ENCODE measurements at regions not wholly inside any gene's neighbourhood (a gene's known extent, or its start where the extent isn't known, plus 50 kb on each side); places are given as distances from the start of the nearest gene placed in this dataset.

DNA sequence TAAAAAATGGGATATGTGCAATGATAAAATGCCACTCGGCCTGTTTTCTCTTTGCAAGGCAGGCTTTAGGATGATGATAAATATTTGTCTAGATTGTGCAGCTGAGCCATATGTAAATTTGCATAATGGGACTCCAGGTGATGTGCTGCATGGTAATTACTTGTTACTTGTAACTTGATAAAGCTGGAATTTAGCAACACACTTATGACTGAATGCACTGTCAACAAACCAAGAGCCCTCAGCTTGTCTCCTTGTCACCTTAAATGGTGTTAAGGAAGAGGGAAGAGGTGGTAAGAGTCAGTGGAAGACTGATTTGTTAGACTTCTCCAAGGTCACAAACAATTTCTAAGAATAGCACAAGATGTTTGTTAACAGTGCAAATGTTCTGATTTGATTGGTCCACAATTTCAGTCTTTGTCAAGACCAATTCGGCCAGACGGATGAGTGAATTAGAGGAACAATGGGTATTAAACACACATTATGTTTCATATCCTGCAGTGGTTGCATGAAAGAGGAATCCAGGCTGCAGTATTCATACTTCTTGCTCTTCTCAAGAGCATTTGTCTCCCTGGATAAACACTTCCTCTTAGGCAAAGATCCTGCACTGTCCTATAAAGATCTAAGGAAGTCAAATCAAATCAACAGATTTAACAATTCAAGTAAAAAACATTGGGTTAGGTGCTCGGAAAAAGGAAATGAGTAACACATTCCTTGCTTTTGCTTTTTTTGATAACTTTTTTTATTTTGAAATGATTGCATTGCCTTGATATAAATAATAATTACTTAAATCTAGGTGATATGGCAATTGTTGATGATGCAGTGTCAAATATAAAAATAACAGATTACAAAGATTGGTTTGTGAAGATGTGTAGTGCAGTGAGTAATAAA lies 448.3 kb upstream of the DDI1 start:
- Histone ChIP-seq H3K27me3 (no peaks in the 10 kb centered on the region), H3K36me3 (no peaks in the 10 kb centered on the region), H3K4me3 (no peak overlapping the region), H3K27ac (no peak overlapping the region), H3K9me3 (no peaks in the 10 kb centered on the region), H3K4me1 (no peaks in the 10 kb centered on the region)
- no peak for DNase-seq (ENCODE audit: low spot score in 2 of 2)
- TF ChIP-seq CTCF (IDR thresholded peaks at IDR 0.05) = no peak
- TF ChIP-seq POLR2AphosphoS5 (IDR thresholded peaks at IDR 0.05) = no peak
- TF ChIP-seq POLR2A (IDR thresholded peaks at IDR 0.05) = no peak
- intact Hi-C loops (cut with DNase I; ENCODE audit: low total_unique reads) = no loop called here

DNA sequence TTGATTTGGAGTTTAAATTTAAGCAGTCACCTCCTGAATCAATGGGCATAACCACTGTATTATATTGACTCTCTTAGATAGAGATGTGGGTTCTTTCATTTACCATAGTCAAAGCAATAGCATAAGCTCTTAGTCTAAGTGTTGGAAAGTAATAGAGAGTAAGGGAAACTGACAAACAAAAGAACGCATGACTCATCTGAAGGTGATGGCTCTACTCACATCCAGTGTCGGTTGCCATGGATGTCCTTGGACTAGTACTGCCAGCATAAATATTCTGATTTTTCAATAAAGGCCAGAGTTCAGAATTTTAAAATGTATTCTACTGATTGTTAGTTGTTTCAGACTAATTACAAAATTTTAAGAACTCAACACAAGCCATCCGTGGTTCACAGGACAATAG lies 444.9 kb upstream of the DDI1 start:
- Histone ChIP-seq H3K27me3 (no peaks in the 10 kb centered on the region), H3K36me3 (no peaks in the 10 kb centered on the region), H3K27ac (no peak overlapping the region), H3K4me3 (no peak overlapping the region), H3K9me3 (no peaks in the 10 kb centered on the region), H3K4me1 (no peaks in the 10 kb centered on the region)
- DNase-seq (ENCODE audit: low spot score in 2 of 2) = no peak
- intact Hi-C loops (cut with DNase I; ENCODE audit: low total_unique reads) = no loop called here
- TF ChIP-seq CTCF (IDR thresholded peaks at IDR 0.05) (no peak), POLR2AphosphoS5 (IDR thresholded peaks at IDR 0.05) (no peak), POLR2A (IDR thresholded peaks at IDR 0.05) (no peak)

DNA sequence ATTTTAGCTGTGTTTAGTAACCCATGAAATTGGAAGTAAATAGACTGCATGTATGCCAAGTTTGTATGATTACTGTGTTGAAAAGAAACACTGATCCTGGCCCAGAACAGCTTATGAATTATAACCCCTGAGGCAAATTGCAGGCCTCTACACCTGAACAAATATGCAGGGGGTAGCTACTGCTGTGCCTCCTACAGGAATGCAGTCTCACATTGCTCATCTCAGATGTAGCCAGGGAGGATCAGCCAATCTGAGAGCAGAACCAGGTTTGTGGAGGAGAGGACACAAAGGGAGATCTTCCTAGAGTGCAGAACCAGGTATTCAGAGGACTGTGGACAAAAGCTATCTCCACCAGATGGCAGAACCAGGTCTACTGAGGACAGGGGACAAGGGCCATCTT lies 442.2 kb upstream of the DDI1 start:
- intact Hi-C loops (cut with DNase I; ENCODE audit: low total_unique reads) = no loop called here
- Histone ChIP-seq H3K36me3 (no peaks in the 10 kb centered on the region), H3K27me3 (no peaks in the 10 kb centered on the region), H3K9me3 (no peaks in the 10 kb centered on the region), H3K27ac (no peak overlapping the region), H3K4me1 (no peaks in the 10 kb centered on the region), H3K4me3 (no peak overlapping the region)
- DNase-seq (ENCODE audit: low spot score in 2 of 2) = no peak
- TF ChIP-seq POLR2A (IDR thresholded peaks at IDR 0.05) = no peak
- no peak for TF ChIP-seq POLR2AphosphoS5 (IDR thresholded peaks at IDR 0.05)
- TF ChIP-seq CTCF (IDR thresholded peaks at IDR 0.05) = no peak

- Histone ChIP-seq H3K4me3 (no peak overlapping the region), H3K36me3 (no peaks in the 10 kb centered on the region), H3K27ac (no peak overlapping the region), H3K9me3 (no peaks in the 10 kb centered on the region), H3K27me3 (no peaks in the 10 kb centered on the region), H3K4me1 (no peaks in the 10 kb centered on the region)
- intact Hi-C loops (cut with DNase I; ENCODE audit: low total_unique reads) = no loop called here
- TF ChIP-seq POLR2AphosphoS5 (IDR thresholded peaks at IDR 0.05) (no peak), POLR2A (IDR thresholded peaks at IDR 0.05) (no peak), CTCF (IDR thresholded peaks at IDR 0.05) (no peak)
- no peak for DNase-seq (ENCODE audit: low spot score in 2 of 2)
These were observed 440.1 kb upstream of the DDI1 start for GRCh38 chr11:103596315-103596714.

GRCh38 chr11:103601225-103601846 lies 435.1 kb upstream of the DDI1 start:
- Histone ChIP-seq H3K4me1 (no peaks in the 10 kb centered on the region), H3K27me3 (no peaks in the 10 kb centered on the region), H3K36me3 (no peaks in the 10 kb centered on the region), H3K4me3 (no peak overlapping the region), H3K27ac (no peak overlapping the region), H3K9me3 (no peaks in the 10 kb centered on the region)
- intact Hi-C loops (cut with DNase I; ENCODE audit: low total_unique reads) = no loop called here
- TF ChIP-seq POLR2A (IDR thresholded peaks at IDR 0.05) (no peak), CTCF (IDR thresholded peaks at IDR 0.05) (peak in 2 of 3 donors; percentile 35 to 56), POLR2AphosphoS5 (IDR thresholded peaks at IDR 0.05) (no peak)
- DNase-seq (ENCODE audit: low spot score in 2 of 2) = no peak
